ENCODE measurements at regions not wholly inside any gene's neighbourhood (a gene's known extent, or its start where the extent isn't known, plus 50 kb on each side); places are given as distances from the start of the nearest gene placed in this dataset.
"Not testable (repeated sequence)": the region's sequence is repeated elsewhere in the genome, so short reads cannot be mapped to it uniquely, and the experiment has no call there.

DNA sequence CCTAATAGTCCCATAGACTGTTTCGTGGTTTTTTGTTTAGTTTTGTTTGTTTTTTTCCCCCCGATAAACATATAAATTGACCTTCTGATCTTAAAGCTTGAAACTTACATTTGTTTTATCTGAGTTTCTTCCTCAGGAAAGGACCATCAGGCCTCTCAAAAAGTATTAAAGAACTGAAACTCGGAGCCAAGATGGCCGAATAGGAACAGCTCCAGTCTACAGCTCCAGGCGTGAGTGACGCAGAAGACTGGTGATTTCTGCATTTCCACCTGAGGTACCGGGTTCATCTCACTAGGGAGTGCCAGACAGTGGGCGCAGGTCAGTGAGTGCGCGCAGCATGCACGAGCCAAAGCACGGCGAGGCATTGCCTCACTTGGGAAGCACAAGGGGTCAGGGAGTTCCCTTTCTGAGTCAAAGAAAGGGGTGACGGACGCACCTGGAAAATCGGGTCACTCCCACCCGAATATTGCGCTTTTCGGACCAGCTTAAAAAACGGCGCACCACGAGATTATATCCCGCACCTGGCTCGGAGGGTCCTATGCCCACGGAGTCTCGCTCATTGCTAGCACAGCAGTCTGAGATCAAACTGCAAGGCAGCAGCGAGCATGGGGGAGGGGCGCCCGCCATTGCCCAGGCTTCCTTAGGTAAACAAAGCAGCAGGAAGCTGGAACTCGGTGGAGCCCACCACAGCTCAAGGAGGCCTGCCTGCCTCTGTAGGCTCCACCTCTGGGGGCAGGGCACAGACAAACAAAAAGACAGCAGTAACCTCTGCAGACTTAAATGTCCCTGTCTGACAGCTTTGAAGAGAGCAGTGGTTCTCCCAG lies 215.8 kb upstream of the GJE1 start:
- H3K9me3 Mint-ChIP-seq (ENCODE audit: insufficient read depth); ATAC-seq; H3K36me3 Mint-ChIP-seq (ENCODE audit: low read depth); CTCF ChIA-PET; POLR2A ChIA-PET; H3K27me3 Mint-ChIP-seq (ENCODE audit: low read depth); H3K27ac Mint-ChIP-seq; H3K4me1 Mint-ChIP-seq (ENCODE audit: low read depth); H3K4me3 Mint-ChIP-seq; DNase-seq: not testable (repeated sequence)

DNA sequence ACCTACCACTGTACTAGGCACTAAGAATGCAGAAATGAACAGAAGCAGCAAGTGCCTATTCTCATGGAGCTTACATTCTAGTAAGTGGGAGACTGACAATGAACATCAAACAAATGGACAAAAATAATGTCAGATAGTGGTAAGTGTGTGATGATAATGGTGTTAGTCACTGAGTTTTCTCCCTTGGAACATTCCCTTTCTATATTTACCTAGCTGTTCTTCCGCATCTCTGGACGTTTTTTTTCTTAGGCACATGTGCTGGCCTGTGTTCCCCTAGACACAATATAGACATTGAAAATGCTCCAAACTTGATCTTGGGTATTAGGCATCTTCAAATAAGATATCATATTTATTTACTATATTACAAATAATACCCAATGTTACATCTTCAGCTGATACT lies 218.1 kb upstream of the GJE1 start:
- CTCF ChIA-PET: no interaction called here
- no peak overlapping the region for H3K27ac Mint-ChIP-seq

GRCh38 chr6:141906569-141907080 lies 226.1 kb upstream of the GJE1 start:
- Mint-ChIP-seq H3K9me3 (ENCODE audit: insufficient read depth) (no peaks in the 10 kb centered on the region), H3K4me1 (ENCODE audit: low read depth) (no peaks in the 10 kb centered on the region), H3K27me3 (ENCODE audit: low read depth) (no peaks in the 10 kb centered on the region), H3K36me3 (ENCODE audit: low read depth) (no peaks in the 10 kb centered on the region), H3K4me3 (no peak overlapping the region), H3K27ac (no peak overlapping the region)
- ATAC-seq (no peak), DNase-seq (no peak)
- POLR2A ChIA-PET: no interaction called here
- CTCF ChIA-PET: no interaction called here

More for the DNA sequence above, 218.1 kb upstream of the GJE1 start:
- POLR2A ChIA-PET: no interaction called here
- Mint-ChIP-seq H3K4me1 (ENCODE audit: low read depth) (no peaks in the 10 kb centered on the region), H3K4me3 (no peak overlapping the region), H3K9me3 (ENCODE audit: insufficient read depth) (no peaks in the 10 kb centered on the region), H3K36me3 (ENCODE audit: low read depth) (no peaks in the 10 kb centered on the region), H3K27me3 (ENCODE audit: low read depth) (no peaks in the 10 kb centered on the region)
- no peak for ATAC-seq
- DNase-seq: no peak

- H3K9me3 Mint-ChIP-seq (ENCODE audit: insufficient read depth): no peaks in the 10 kb centered on the region
- ATAC-seq (no peak), DNase-seq (no peak)
- no peak overlapping the region for H3K27ac Mint-ChIP-seq
- no peaks in the 10 kb centered on the region for H3K27me3 Mint-ChIP-seq (ENCODE audit: low read depth)
- CTCF ChIA-PET: no interaction called here
- no peaks in the 10 kb centered on the region for H3K4me1 Mint-ChIP-seq (ENCODE audit: low read depth)
- POLR2A ChIA-PET: no interaction called here
- H3K36me3 Mint-ChIP-seq (ENCODE audit: low read depth): no peaks in the 10 kb centered on the region
- no peak overlapping the region for H3K4me3 Mint-ChIP-seq
Measured at GRCh38 chr6:141890661-141891060, 242.1 kb upstream of the GJE1 start.

GRCh38 chr6:141884850-141885249 lies 247.9 kb upstream of the GJE1 start:
- no peak for ATAC-seq
- no peaks in the 10 kb centered on the region for H3K36me3 Mint-ChIP-seq (ENCODE audit: low read depth)
- CTCF ChIA-PET: no interaction called here
- H3K27me3 Mint-ChIP-seq (ENCODE audit: low read depth): no peaks in the 10 kb centered on the region
- POLR2A ChIA-PET: no interaction called here
- no peaks in the 10 kb centered on the region for H3K9me3 Mint-ChIP-seq (ENCODE audit: insufficient read depth)
- H3K4me3 Mint-ChIP-seq: no peak overlapping the region
- no peak overlapping the region for H3K27ac Mint-ChIP-seq
- DNase-seq: no peak
- no peaks in the 10 kb centered on the region for H3K4me1 Mint-ChIP-seq (ENCODE audit: low read depth)

- CTCF ChIA-PET: no interaction called here
Measured at GRCh38 chr6:141878686-141879085, 254.0 kb upstream of the GJE1 start.

GRCh38 chr6:141877275-141877983 lies 255.3 kb upstream of the GJE1 start:
- Mint-ChIP-seq H3K9me3 (ENCODE audit: insufficient read depth) (peaks cover 2% of the 10 kb centered on the region), H3K4me3 (no peak overlapping the region), H3K36me3 (ENCODE audit: low read depth) (no peaks in the 10 kb centered on the region), H3K27me3 (ENCODE audit: low read depth) (no peaks in the 10 kb centered on the region), H3K4me1 (ENCODE audit: low read depth) (peaks cover 3% of the 10 kb centered on the region), H3K27ac (no peak overlapping the region)
- ChIA-PET POLR2A (no interaction called here), CTCF (no interaction called here)
- ATAC-seq: no peak
- DNase-seq: no peak

More at GRCh38 chr6:141878686-141879085, 254.0 kb upstream of the GJE1 start:
- DNase-seq (no peak), ATAC-seq (no peak)
- Mint-ChIP-seq H3K36me3 (ENCODE audit: low read depth) (no peaks in the 10 kb centered on the region), H3K4me1 (ENCODE audit: low read depth) (peaks cover 3% of the 10 kb centered on the region), H3K27me3 (ENCODE audit: low read depth) (no peaks in the 10 kb centered on the region), H3K9me3 (ENCODE audit: insufficient read depth) (no peaks in the 10 kb centered on the region), H3K27ac (no peak overlapping the region), H3K4me3 (no peak overlapping the region)
- POLR2A ChIA-PET: no interaction called here

GRCh38 chr6:141874930-141875602 lies 257.7 kb upstream of the GJE1 start:
- peaks cover 6% of the 10 kb centered on the region for H3K9me3 Mint-ChIP-seq (ENCODE audit: insufficient read depth)
- no peaks in the 10 kb centered on the region for H3K36me3 Mint-ChIP-seq (ENCODE audit: low read depth)
- DNase-seq (no peak), ATAC-seq (no peak)
- ChIA-PET POLR2A (no interaction called here), CTCF (no interaction called here)
- no peak overlapping the region for H3K4me3 Mint-ChIP-seq
- H3K4me1 Mint-ChIP-seq (ENCODE audit: low read depth): peaks cover 3% of the 10 kb centered on the region
- no peak overlapping the region for H3K27ac Mint-ChIP-seq
- H3K27me3 Mint-ChIP-seq (ENCODE audit: low read depth): no peaks in the 10 kb centered on the region

DNA sequence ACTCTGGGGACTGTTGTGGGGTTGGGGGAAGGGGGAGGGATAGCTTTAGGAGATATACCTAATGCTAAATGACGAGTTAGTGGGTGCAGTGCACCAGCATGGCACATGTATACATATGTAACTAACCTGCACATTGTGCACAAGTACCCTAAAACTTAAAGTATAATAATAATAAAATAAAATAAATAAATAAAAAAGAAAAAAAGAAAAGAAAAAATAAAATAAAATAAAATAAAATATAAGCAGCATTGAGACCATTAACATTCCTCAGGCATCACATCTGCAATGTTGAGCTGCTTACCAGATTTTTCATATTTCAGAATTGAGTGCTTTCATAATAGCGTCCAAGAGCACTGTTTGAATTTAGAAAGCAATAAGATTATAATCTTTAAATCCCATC lies 263.2 kb upstream of the GJE1 start:
- H3K27me3 Mint-ChIP-seq (ENCODE audit: low read depth); H3K4me1 Mint-ChIP-seq (ENCODE audit: low read depth); CTCF ChIA-PET; ATAC-seq; DNase-seq; H3K27ac Mint-ChIP-seq; H3K36me3 Mint-ChIP-seq (ENCODE audit: low read depth); H3K9me3 Mint-ChIP-seq (ENCODE audit: insufficient read depth); POLR2A ChIA-PET; H3K4me3 Mint-ChIP-seq: not testable (repeated sequence)

- DNase-seq (no peak), ATAC-seq (no peak)
- ChIA-PET CTCF (no interaction called here), POLR2A (no interaction called here)
- H3K9me3 Mint-ChIP-seq (ENCODE audit: insufficient read depth): peaks cover 6% of the 10 kb centered on the region
- no peaks in the 10 kb centered on the region for H3K4me1 Mint-ChIP-seq (ENCODE audit: low read depth)
- H3K27me3 Mint-ChIP-seq (ENCODE audit: low read depth): no peaks in the 10 kb centered on the region
- no peak overlapping the region for H3K4me3 Mint-ChIP-seq
- H3K36me3 Mint-ChIP-seq (ENCODE audit: low read depth): no peaks in the 10 kb centered on the region
- no peak overlapping the region for H3K27ac Mint-ChIP-seq
Measured at GRCh38 chr6:141867767-141868166, 265.0 kb upstream of the GJE1 start.

DNA sequence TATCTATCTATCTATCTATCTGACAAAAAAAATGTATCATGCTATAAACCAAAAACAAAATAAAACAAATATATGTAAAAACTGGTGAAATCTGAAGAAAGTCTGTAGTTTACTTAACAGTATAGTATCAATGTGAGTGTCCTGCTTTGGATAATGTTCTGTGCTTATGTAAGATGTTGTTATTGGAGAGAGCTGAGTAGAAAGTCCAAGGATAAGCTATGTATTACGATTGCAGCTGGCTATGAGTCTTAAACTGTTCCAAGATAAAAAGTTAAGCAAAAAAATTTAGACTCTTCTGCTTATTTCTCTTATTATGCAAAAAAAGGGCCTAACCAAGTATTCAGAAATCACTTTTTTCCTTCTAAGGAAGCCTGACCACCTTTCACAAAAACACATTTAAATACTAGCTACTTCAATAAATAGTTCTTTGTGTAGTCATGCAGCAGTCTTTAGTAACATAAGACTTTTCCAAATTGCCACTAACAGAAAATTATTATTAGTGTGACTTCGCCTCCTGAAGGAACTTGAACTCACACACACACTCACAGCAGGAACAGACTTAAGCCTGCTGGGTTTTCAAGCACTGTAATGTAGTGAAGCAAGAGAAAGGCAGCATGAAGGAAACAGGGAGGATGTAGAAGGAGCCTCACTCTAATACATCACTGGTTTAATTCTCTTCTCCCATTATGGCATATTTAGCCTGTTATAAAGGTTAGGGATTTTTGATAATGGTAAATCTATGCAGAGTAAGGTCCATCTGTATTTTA lies 265.8 kb upstream of the GJE1 start:
- Mint-ChIP-seq H3K27ac (no peak overlapping the region), H3K36me3 (ENCODE audit: low read depth) (no peaks in the 10 kb centered on the region), H3K27me3 (ENCODE audit: low read depth) (no peaks in the 10 kb centered on the region), H3K4me1 (ENCODE audit: low read depth) (no peaks in the 10 kb centered on the region), H3K9me3 (ENCODE audit: insufficient read depth) (no peaks in the 10 kb centered on the region), H3K4me3 (no peak overlapping the region)
- DNase-seq (no peak), ATAC-seq (no peak)
- ChIA-PET CTCF (no interaction called here), POLR2A (no interaction called here)

GRCh38 chr6:141851063-141851462 lies 281.7 kb upstream of the GJE1 start:
- DNase-seq: no peak
- no peak for ATAC-seq
- ChIA-PET CTCF (no interaction called here), POLR2A (no interaction called here)
- peaks cover 31% of the 10 kb centered on the region for H3K4me1 Mint-ChIP-seq (ENCODE audit: low read depth)
- no peaks in the 10 kb centered on the region for H3K27me3 Mint-ChIP-seq (ENCODE audit: low read depth)
- no peaks in the 10 kb centered on the region for H3K9me3 Mint-ChIP-seq (ENCODE audit: insufficient read depth)
- peaks cover 8% of the 10 kb centered on the region for H3K36me3 Mint-ChIP-seq (ENCODE audit: low read depth)
- H3K4me3 Mint-ChIP-seq: no peak overlapping the region
- H3K27ac Mint-ChIP-seq: no peak overlapping the region

All from activated CD8-positive, alpha-beta T cell treated with anti-CD3 and anti-CD28 coated beads, Interleukin-2, amount 10 ng/mL, durations not matched to agents 7 days and 5 days (primary cell).